Fibroblast of lung (primary cell): ENCODE measurements at regions not wholly inside any gene's neighbourhood (a gene's known extent, or its start where the extent isn't known, plus 50 kb on each side); places are given as distances from the start of the nearest gene placed in this dataset.

Experiments
- EZH2 ChIP-seq: IDR thresholded peaks from 2 replicates; pipeline ENCODE4 v1.5.1; 2012; ENCODE audit warnings: low read length, control low read depth, mild to moderate bottlenecking; ENCODE audit errors: missing control alignments
- TF ChIP-seq, protein P1 (sequence below), 2 donors: IDR thresholded peaks in 1 of 2; conservative IDR thresholded peaks in 1 of 2; 1 replicate in 1 of 2; 2 replicates in 1 of 2; pipeline ENCODE4 v1.5.1; 2011 to 2012; ENCODE audit warnings: low read length in 2 of 2, control low read depth in 1 of 2, inconsistent platforms in 1 of 2, low read depth in 1 of 2, mild to moderate bottlenecking in 1 of 2

DNA sequence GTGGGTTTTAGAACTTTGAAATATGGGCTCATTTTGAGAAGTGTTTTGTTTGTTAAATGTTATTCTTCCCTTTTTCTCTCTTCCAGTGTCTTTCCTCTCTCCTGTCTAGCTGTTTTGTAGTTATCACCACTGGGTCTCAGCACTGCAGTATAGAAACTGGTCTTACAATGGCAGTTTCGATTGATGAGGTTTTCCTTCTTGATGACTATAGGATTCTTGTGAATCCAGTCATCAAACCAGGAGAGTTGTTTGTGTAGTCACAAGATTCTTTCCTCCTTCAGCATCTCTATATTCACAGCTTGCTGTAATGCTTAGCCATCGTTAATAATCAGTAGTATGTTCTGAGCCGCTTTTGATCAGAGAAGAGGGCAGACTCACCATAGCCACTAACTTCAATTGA is 172.3 kb downstream of the OGFRL1 start:
- TF ChIP-seq, protein P1, sequence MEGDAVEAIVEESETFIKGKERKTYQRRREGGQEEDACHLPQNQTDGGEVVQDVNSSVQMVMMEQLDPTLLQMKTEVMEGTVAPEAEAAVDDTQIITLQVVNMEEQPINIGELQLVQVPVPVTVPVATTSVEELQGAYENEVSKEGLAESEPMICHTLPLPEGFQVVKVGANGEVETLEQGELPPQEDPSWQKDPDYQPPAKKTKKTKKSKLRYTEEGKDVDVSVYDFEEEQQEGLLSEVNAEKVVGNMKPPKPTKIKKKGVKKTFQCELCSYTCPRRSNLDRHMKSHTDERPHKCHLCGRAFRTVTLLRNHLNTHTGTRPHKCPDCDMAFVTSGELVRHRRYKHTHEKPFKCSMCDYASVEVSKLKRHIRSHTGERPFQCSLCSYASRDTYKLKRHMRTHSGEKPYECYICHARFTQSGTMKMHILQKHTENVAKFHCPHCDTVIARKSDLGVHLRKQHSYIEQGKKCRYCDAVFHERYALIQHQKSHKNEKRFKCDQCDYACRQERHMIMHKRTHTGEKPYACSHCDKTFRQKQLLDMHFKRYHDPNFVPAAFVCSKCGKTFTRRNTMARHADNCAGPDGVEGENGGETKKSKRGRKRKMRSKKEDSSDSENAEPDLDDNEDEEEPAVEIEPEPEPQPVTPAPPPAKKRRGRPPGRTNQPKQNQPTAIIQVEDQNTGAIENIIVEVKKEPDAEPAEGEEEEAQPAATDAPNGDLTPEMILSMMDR (conservative IDR thresholded peaks at IDR 0.05 in 1 of 2, IDR thresholded peaks at IDR 0.05 in 1 of 2; ENCODE audit: low read depth in 1 of 2, low read length in 2 of 2), result no peak
- no peak for TF ChIP-seq EZH2
